ENCODE measurements at regions not wholly inside any gene's neighbourhood (a gene's known extent, or its start where the extent isn't known, plus 50 kb on each side); places are given as distances from the start of the nearest gene placed in this dataset.

GRCh38 chr4:138655985-138656384, 359.6 kb upstream of the NOCT start:
- Histone ChIP-seq H2AFZ (ENCODE audit: low read length, unreplicated experiment) (no peak overlapping the region), H3K79me2 (ENCODE audit: control insufficient read depth, insufficient read depth, low read length, unreplicated experiment) (no peaks in the 10 kb centered on the region)

DNA sequence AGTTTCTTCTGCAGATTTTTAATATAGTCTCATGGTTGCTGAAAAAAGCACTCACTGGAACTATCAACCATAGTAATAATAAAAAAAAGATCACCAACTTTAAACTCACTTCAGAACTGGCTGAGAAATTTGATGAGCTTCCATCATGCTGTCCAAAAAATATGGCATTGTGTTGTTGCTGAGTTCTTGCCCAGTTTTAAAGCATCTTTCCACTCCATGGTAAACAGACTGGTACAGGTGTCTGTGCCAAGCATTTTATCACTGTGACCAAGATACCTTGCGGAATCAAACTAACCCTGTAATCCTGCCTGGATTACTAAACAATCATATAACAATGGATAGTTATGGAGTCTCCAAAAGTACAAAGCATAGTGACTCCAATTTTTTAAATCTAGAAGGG, 360.3 kb upstream of the NOCT start:
- Histone ChIP-seq H3K79me2 (ENCODE audit: control insufficient read depth, insufficient read depth, low read length, unreplicated experiment) (no peaks in the 10 kb centered on the region), H3K27me3 (ENCODE audit: insufficient read depth, low read length) (no peaks in the 10 kb centered on the region), H2AFZ (ENCODE audit: low read length, unreplicated experiment) (no peak overlapping the region), H3K4me3 (ENCODE audit: low read depth, low read length) (no peak overlapping the region), H3K4me1 (ENCODE audit: control insufficient read depth, insufficient read depth, low read length, unreplicated experiment) (peaks cover 7% of the 10 kb centered on the region), H3K36me3 (ENCODE audit: insufficient read depth, low read length) (no peaks in the 10 kb centered on the region), H3K27ac (ENCODE audit: low read depth, low read length) (no peak overlapping the region)

More at GRCh38 chr4:138655985-138656384, 359.6 kb upstream of the NOCT start:
- Histone ChIP-seq H3K36me3 (ENCODE audit: insufficient read depth, low read length) (no peaks in the 10 kb centered on the region), H3K4me3 (ENCODE audit: low read depth, low read length) (no peak overlapping the region), H3K27me3 (ENCODE audit: insufficient read depth, low read length) (no peaks in the 10 kb centered on the region), H3K4me1 (ENCODE audit: control insufficient read depth, insufficient read depth, low read length, unreplicated experiment) (peaks cover 5% of the 10 kb centered on the region), H3K27ac (ENCODE audit: low read depth, low read length) (no peak overlapping the region)

DNA sequence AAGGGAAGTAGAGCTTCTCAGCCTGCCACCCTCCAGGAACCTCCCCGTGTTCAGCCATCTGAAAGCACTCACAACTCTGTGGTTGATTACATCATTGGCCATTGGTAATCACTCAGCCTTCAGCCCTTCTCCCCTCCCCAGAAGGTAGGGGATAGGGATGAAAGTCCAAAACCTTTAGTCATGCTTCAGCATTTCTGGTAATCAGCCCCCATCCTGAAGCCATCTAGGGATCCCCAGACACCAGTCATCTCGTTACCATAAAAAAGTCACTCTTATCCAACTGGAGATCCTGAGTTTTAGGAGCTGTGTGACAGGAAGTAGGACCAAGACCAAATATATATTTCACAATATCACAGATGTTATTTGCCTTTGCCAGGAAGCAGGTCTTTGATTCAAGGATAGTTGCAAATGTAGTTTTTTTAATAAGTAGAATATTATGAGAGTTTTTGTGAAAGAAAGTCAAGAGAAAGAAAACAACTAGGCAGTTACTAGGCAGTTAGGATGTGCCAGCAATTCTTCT, 364.6 kb upstream of the NOCT start:
- Histone ChIP-seq H2AFZ (ENCODE audit: low read length, unreplicated experiment) (no peak overlapping the region), H3K27ac (ENCODE audit: low read depth, low read length) (0 out of 2 replicates have a peak overlapping the region, but pooled peaks have one; percentile 32), H3K27me3 (ENCODE audit: insufficient read depth, low read length) (no peaks in the 10 kb centered on the region), H3K4me3 (ENCODE audit: low read depth, low read length) (no peak overlapping the region), H3K36me3 (ENCODE audit: insufficient read depth, low read length) (no peaks in the 10 kb centered on the region), H3K4me1 (ENCODE audit: control insufficient read depth, insufficient read depth, low read length, unreplicated experiment) (peaks cover 7% of the 10 kb centered on the region), H3K79me2 (ENCODE audit: control insufficient read depth, insufficient read depth, low read length, unreplicated experiment) (no peaks in the 10 kb centered on the region)

DNA sequence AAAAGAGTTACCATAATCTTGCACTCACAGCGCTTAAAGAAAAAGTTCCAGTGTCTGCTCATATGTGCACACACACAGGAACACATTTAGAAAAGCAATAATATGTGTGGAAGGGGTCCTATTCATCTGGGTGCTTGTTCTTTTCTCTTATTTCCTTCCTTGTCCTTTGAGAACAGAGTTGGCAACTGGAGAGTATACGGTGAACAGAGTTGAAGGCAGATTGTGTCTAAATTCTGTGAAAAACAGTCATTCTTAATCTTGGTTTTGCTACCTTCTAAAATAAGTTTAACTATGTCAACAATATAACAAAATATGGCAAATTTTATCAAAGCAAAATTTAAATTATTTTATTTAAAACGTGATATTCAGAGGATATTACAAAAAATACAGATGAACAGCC, 365.1 kb upstream of the NOCT start:
- no peak overlapping the region for H3K27ac ChIP-seq (ENCODE audit: low read depth, low read length)
- no peaks in the 10 kb centered on the region for H3K27me3 ChIP-seq (ENCODE audit: insufficient read depth, low read length)
- no peak overlapping the region for H3K4me3 ChIP-seq (ENCODE audit: low read depth, low read length)
- H3K79me2 ChIP-seq (ENCODE audit: control insufficient read depth, insufficient read depth, low read length, unreplicated experiment) = no peaks in the 10 kb centered on the region
- H2AFZ ChIP-seq (ENCODE audit: low read length, unreplicated experiment) = no peak overlapping the region
- H3K4me1 ChIP-seq (ENCODE audit: control insufficient read depth, insufficient read depth, low read length, unreplicated experiment) = peaks cover 11% of the 10 kb centered on the region
- no peaks in the 10 kb centered on the region for H3K36me3 ChIP-seq (ENCODE audit: insufficient read depth, low read length)

DNA sequence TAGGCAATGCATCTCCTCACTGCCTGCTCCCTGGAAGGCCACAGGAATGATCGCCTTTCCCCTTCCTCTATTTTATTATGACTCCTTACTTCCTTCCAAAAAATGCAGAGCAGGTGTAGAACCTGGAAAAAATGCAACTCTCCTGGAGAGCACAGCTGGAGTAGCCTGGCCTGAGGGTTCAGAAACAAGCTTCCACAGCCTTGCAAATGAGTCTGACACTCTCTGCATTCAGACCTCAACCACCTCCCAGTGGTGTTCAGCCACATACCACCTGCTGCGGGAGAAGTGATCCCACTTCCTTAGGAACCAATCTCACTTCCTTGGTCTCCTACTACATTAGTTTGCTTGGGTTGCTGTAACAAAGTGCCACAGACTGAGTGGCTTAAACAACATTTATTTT, 368.1 kb upstream of the NOCT start:
- peaks cover 20% of the 10 kb centered on the region for H3K4me1 ChIP-seq (ENCODE audit: control insufficient read depth, insufficient read depth, low read length, unreplicated experiment)
- H3K27ac ChIP-seq (ENCODE audit: low read depth, low read length) = no peak overlapping the region
- H3K4me3 ChIP-seq (ENCODE audit: low read depth, low read length) = no peak overlapping the region
- no peaks in the 10 kb centered on the region for H3K36me3 ChIP-seq (ENCODE audit: insufficient read depth, low read length)
- H3K27me3 ChIP-seq (ENCODE audit: insufficient read depth, low read length) = no peaks in the 10 kb centered on the region
- no peak overlapping the region for H2AFZ ChIP-seq (ENCODE audit: low read length, unreplicated experiment)
- no peaks in the 10 kb centered on the region for H3K79me2 ChIP-seq (ENCODE audit: control insufficient read depth, insufficient read depth, low read length, unreplicated experiment)

- Histone ChIP-seq H3K27me3 (ENCODE audit: insufficient read depth, low read length) (no peaks in the 10 kb centered on the region), H3K4me1 (ENCODE audit: control insufficient read depth, insufficient read depth, low read length, unreplicated experiment) (peaks cover 18% of the 10 kb centered on the region), H3K36me3 (ENCODE audit: insufficient read depth, low read length) (no peaks in the 10 kb centered on the region), H3K79me2 (ENCODE audit: control insufficient read depth, insufficient read depth, low read length, unreplicated experiment) (no peaks in the 10 kb centered on the region), H3K27ac (ENCODE audit: low read depth, low read length) (no peak overlapping the region), H3K4me3 (ENCODE audit: low read depth, low read length) (no peak overlapping the region), H2AFZ (ENCODE audit: low read length, unreplicated experiment) (no peak overlapping the region)
Measured at GRCh38 chr4:138646383-138646782, 369.2 kb upstream of the NOCT start.

- H2AFZ ChIP-seq (ENCODE audit: low read length, unreplicated experiment) = no peak overlapping the region
- H3K79me2 ChIP-seq (ENCODE audit: control insufficient read depth, insufficient read depth, low read length, unreplicated experiment) = no peaks in the 10 kb centered on the region
- no peak overlapping the region for H3K27ac ChIP-seq (ENCODE audit: low read depth, low read length)
- peaks cover 12% of the 10 kb centered on the region for H3K4me1 ChIP-seq (ENCODE audit: control insufficient read depth, insufficient read depth, low read length, unreplicated experiment)
- H3K27me3 ChIP-seq (ENCODE audit: insufficient read depth, low read length) = no peaks in the 10 kb centered on the region
- no peak overlapping the region for H3K4me3 ChIP-seq (ENCODE audit: low read depth, low read length)
- no peaks in the 10 kb centered on the region for H3K36me3 ChIP-seq (ENCODE audit: insufficient read depth, low read length)
Measured at GRCh38 chr4:138645289-138645688, 370.3 kb upstream of the NOCT start.

DNA sequence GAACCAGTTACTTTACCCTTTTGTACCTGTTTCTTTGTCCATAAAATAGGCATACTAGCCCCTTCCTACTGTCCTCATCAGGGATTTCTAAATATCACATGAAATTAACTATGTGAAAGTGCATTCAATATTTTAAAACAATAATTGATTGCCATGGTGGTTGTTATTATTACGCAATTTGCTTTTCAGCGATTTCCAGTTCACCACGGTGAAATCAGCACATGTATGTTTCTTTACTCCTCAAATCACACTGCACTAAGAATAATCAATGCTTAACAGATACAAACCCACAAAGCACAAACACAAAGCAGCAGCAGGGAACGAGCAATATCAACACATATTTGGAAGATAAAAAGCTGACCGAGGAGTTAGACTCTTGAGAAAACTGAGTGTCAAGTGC, 371.3 kb upstream of the NOCT start:
- Histone ChIP-seq H3K4me1 (ENCODE audit: control insufficient read depth, insufficient read depth, low read length, unreplicated experiment) (peaks cover 14% of the 10 kb centered on the region), H2AFZ (ENCODE audit: low read length, unreplicated experiment) (peak overlapping the region; percentile 66), H3K27me3 (ENCODE audit: insufficient read depth, low read length) (no peaks in the 10 kb centered on the region), H3K4me3 (ENCODE audit: low read depth, low read length) (no peak overlapping the region), H3K27ac (ENCODE audit: low read depth, low read length) (no peak overlapping the region), H3K36me3 (ENCODE audit: insufficient read depth, low read length) (no peaks in the 10 kb centered on the region), H3K79me2 (ENCODE audit: control insufficient read depth, insufficient read depth, low read length, unreplicated experiment) (no peaks in the 10 kb centered on the region)

DNA sequence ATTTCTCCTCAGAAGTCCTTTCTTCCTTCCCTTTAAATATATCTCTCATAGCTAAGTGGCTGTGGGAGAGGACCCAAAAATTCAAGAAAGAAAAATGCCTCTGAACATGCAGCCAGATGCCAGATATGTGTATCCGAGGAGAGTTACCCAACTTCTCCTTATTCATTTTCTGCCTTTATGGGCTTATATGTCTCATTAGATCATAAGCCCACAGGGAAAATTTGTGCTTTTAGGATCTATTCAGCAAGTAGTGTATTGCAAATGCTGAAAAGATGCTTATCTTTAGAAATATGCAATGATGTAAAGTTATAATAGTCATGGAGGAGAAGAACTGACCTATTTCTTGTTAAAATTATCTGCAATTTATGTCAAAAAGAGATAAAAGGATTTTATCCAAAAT, 371.8 kb upstream of the NOCT start:
- H3K4me3 ChIP-seq (ENCODE audit: low read depth, low read length) = no peak overlapping the region
- H3K79me2 ChIP-seq (ENCODE audit: control insufficient read depth, insufficient read depth, low read length, unreplicated experiment) = no peaks in the 10 kb centered on the region
- no peak overlapping the region for H3K27ac ChIP-seq (ENCODE audit: low read depth, low read length)
- H2AFZ ChIP-seq (ENCODE audit: low read length, unreplicated experiment) = no peak overlapping the region
- H3K36me3 ChIP-seq (ENCODE audit: insufficient read depth, low read length) = no peaks in the 10 kb centered on the region
- H3K27me3 ChIP-seq (ENCODE audit: insufficient read depth, low read length) = no peaks in the 10 kb centered on the region
- H3K4me1 ChIP-seq (ENCODE audit: control insufficient read depth, insufficient read depth, low read length, unreplicated experiment) = peaks cover 16% of the 10 kb centered on the region

DNA sequence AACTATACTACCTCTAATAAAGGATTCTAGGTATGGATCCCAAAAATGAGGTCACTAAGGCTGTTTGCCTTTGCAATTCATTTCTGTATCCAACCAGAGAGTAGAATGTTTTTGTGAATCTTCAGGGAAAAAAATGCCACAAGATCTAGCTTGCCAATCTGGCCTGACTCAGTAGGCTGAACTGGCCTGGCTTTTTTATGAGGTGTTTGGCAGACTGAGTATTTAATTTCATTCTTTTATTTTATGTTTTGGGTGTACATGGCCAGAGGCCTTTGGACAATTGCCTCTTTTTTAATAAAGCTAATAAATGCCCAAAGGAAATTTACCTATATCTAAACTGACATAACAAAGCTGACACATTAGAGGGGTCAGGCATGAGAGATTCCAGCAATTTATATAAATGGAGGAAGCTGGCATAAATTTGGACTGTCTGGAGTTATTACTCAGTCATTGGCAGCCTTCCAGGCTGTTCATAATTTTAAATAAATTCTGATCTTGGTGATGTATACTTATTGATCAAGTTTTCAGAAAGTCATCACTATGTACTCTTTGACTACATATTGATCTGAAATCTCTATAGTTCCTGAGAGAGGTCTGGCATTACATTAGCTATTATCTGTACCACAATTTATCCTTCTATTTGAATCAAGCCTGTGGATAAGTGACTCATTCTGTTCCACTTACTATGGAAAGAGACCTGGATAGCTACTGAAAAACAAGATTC, 376.4 kb upstream of the NOCT start:
- no peaks in the 10 kb centered on the region for H3K36me3 ChIP-seq (ENCODE audit: insufficient read depth, low read length)
- H3K79me2 ChIP-seq (ENCODE audit: control insufficient read depth, insufficient read depth, low read length, unreplicated experiment) = no peaks in the 10 kb centered on the region
- H2AFZ ChIP-seq (ENCODE audit: low read length, unreplicated experiment) = no peak overlapping the region
- H3K4me3 ChIP-seq (ENCODE audit: low read depth, low read length) = no peak overlapping the region
- peaks cover 6% of the 10 kb centered on the region; the same call in 1 of the 2 replicates for H3K27me3 ChIP-seq (ENCODE audit: insufficient read depth, low read length)
- peaks cover 3% of the 10 kb centered on the region for H3K4me1 ChIP-seq (ENCODE audit: control insufficient read depth, insufficient read depth, low read length, unreplicated experiment)
- H3K27ac ChIP-seq (ENCODE audit: low read depth, low read length) = no peak overlapping the region

DNA sequence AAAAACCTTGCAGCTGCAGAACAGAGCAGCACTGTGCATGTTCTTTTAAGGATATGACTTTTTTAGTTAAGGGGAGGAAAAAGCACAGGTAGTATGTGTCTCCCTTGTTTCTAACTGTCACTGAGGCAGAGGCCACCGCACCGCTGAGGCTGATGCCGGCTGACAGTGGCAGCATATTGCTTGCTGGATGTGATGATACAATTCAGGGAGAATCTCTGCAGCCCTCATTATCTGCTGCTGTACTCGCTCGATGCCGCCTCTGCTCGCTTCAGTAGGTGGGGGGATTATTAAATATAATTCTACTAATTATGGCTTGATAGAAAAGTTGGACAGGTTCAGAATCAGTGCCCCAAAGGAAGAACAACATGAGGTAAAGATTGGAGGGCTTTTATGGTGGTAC, 378.8 kb upstream of the NOCT start:
- H3K27ac ChIP-seq (ENCODE audit: low read depth, low read length) = no peak overlapping the region

More for the DNA sequence above, 378.8 kb upstream of the NOCT start:
- H2AFZ ChIP-seq (ENCODE audit: low read length, unreplicated experiment) = no peak overlapping the region
- H3K79me2 ChIP-seq (ENCODE audit: control insufficient read depth, insufficient read depth, low read length, unreplicated experiment) = no peaks in the 10 kb centered on the region
- H3K27me3 ChIP-seq (ENCODE audit: insufficient read depth, low read length) = peaks cover 9% of the 10 kb centered on the region; the same call in 1 of the 2 replicates
- peaks cover 3% of the 10 kb centered on the region for H3K4me1 ChIP-seq (ENCODE audit: control insufficient read depth, insufficient read depth, low read length, unreplicated experiment)
- no peaks in the 10 kb centered on the region for H3K36me3 ChIP-seq (ENCODE audit: insufficient read depth, low read length)
- no peak overlapping the region for H3K4me3 ChIP-seq (ENCODE audit: low read depth, low read length)
